ENCODE measurements at regions not wholly inside any gene's neighbourhood (a gene's known extent, or its start where the extent isn't known, plus 50 kb on each side); places are given as distances from the start of the nearest gene placed in this dataset.

DNA sequence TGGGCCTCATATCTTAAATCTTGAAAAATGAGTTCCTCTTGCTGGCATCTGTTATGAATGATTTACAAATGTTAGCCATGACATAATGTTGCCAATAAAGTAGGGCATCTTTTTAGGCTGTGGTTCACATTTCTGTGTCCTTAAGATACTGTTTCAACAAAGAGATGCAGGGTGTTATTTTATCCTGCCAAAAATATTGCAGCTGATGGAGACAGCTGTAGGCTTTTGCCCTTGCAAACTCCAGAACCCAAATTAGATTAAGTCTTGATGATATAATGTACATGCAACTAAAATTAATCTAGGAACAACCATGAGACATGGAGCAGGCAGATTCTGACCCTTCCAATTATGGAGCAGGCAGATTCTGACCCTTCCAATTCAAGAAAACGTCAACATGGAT, 228.2 kb upstream of the GRIN3A start:
- no peaks in the 10 kb centered on the region for H3K27me3 ChIP-seq (ENCODE audit: insufficient read depth)
- ChIA-PET CTCF (interaction anchor here (0.7 to 1.2 kb wide), 2 partner anchors 11 to 17 kb away, joined by 3 read pairs; no protein-coding TSS in a partner anchor), POLR2A (no interaction called here)
- no peak overlapping the region for H3K9ac ChIP-seq
- DNase-seq = no peak
- H3K4me2 ChIP-seq = no peak overlapping the region
- no peaks in the 10 kb centered on the region for H3K9me2 ChIP-seq
- H2AFZ ChIP-seq (ENCODE audit: low read depth) = no peak overlapping the region
- H3K4me1 ChIP-seq (ENCODE audit: control insufficient read depth in 1 of 2, insufficient read depth in 2 of 2, low read depth in 1 of 2, low read length in 1 of 2) = no peaks in the 10 kb centered on the region
- no peak overlapping the region for H3K27ac ChIP-seq (ENCODE audit: low read depth in 2 of 2, low read length in 1 of 2)
- no peaks in the 10 kb centered on the region for H4K20me1 ChIP-seq (ENCODE audit: insufficient read depth)
- H3K4me3 ChIP-seq (ENCODE audit: low read depth in 2 of 2, low read length in 1 of 2) = no peak overlapping the region
- TF ChIP-seq GABPA (IDR thresholded peaks at IDR 0.05; ENCODE audit: low read depth) (no peak), TAF1 (IDR thresholded peaks at IDR 0.05; ENCODE audit: borderline replicate concordance, low read depth, low read length) (no peak), TCF12 (IDR thresholded peaks at IDR 0.05) (no peak), YY1 (IDR thresholded peaks at IDR 0.05; ENCODE audit: low read depth) (no peak), MEF2A (IDR thresholded peaks at IDR 0.05; ENCODE audit: borderline replicate concordance, low read depth) (no peak), NFIC (IDR thresholded peaks at IDR 0.05; ENCODE audit: borderline replicate concordance) (no peak), FOSL2 (IDR thresholded peaks at IDR 0.05; ENCODE audit: borderline replicate concordance, low read depth) (no peak), CHD2 (IDR thresholded peaks at IDR 0.05; ENCODE audit: low read length, partially characterized antibody) (no peak)
- TF ChIP-seq, protein P1, sequence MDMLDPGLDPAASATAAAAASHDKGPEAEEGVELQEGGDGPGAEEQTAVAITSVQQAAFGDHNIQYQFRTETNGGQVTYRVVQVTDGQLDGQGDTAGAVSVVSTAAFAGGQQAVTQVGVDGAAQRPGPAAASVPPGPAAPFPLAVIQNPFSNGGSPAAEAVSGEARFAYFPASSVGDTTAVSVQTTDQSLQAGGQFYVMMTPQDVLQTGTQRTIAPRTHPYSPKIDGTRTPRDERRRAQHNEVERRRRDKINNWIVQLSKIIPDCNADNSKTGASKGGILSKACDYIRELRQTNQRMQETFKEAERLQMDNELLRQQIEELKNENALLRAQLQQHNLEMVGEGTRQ (IDR thresholded peaks at IDR 0.05; ENCODE audit: borderline replicate concordance, low read depth, low read length) = no peak
- TF ChIP-seq, protein P2, sequence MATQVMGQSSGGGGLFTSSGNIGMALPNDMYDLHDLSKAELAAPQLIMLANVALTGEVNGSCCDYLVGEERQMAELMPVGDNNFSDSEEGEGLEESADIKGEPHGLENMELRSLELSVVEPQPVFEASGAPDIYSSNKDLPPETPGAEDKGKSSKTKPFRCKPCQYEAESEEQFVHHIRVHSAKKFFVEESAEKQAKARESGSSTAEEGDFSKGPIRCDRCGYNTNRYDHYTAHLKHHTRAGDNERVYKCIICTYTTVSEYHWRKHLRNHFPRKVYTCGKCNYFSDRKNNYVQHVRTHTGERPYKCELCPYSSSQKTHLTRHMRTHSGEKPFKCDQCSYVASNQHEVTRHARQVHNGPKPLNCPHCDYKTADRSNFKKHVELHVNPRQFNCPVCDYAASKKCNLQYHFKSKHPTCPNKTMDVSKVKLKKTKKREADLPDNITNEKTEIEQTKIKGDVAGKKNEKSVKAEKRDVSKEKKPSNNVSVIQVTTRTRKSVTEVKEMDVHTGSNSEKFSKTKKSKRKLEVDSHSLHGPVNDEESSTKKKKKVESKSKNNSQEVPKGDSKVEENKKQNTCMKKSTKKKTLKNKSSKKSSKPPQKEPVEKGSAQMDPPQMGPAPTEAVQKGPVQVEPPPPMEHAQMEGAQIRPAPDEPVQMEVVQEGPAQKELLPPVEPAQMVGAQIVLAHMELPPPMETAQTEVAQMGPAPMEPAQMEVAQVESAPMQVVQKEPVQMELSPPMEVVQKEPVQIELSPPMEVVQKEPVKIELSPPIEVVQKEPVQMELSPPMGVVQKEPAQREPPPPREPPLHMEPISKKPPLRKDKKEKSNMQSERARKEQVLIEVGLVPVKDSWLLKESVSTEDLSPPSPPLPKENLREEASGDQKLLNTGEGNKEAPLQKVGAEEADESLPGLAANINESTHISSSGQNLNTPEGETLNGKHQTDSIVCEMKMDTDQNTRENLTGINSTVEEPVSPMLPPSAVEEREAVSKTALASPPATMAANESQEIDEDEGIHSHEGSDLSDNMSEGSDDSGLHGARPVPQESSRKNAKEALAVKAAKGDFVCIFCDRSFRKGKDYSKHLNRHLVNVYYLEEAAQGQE (IDR thresholded peaks at IDR 0.05; ENCODE audit: low read depth, low read length) = no peak
- TF ChIP-seq, protein P3, sequence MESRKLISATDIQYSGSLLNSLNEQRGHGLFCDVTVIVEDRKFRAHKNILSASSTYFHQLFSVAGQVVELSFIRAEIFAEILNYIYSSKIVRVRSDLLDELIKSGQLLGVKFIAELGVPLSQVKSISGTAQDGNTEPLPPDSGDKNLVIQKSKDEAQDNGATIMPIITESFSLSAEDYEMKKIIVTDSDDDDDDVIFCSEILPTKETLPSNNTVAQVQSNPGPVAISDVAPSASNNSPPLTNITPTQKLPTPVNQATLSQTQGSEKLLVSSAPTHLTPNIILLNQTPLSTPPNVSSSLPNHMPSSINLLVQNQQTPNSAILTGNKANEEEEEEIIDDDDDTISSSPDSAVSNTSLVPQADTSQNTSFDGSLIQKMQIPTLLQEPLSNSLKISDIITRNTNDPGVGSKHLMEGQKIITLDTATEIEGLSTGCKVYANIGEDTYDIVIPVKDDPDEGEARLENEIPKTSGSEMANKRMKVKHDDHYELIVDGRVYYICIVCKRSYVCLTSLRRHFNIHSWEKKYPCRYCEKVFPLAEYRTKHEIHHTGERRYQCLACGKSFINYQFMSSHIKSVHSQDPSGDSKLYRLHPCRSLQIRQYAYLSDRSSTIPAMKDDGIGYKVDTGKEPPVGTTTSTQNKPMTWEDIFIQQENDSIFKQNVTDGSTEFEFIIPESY (IDR thresholded peaks at IDR 0.05; ENCODE audit: borderline replicate concordance, low read depth) = no peak
- no peaks in the 10 kb centered on the region for H3F3A ChIP-seq (replicated peaks; ENCODE audit: insufficient read depth)
- WGBS (ENCODE audit: low lambda C conversion rate) = 0% methylated on average over 1 of the region's 1 CpG
- no peaks in the 10 kb centered on the region for H3K79me2 ChIP-seq (ENCODE audit: insufficient read depth)
- no peaks in the 10 kb centered on the region for H3K36me3 ChIP-seq (replicated peaks in 1 of 2; ENCODE audit: control insufficient read depth in 1 of 2, insufficient read depth in 2 of 2, low read length in 1 of 2)
- H3K9me3 ChIP-seq = 0 out of 2 replicates have a peak, but pooled peaks cover 2% of the 10 kb centered on the region

DNA sequence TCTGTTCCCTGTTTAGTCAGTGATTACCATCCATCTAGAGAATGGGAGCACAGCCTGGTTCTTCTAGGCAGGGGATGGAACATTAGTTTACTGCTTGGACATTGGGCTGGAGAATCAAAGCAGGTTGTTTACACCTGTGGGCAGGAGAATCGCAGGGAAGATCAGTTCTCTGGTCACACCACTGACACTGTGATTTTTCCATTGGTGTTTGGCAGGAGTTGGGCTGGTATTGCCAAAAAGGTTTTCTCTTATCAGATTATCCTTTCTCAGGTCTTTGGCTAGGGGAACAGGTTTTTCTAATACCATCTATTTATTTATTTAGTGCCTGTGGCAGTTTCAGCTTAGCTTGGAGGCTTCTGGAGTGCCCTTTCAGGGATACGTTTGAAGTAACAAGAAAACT, 219.3 kb upstream of the GRIN3A start:
- CTCF ChIA-PET = interaction anchor here (1.2 kb wide), 1 partner anchor 13 kb away, joined by 3 read pairs; no protein-coding TSS in a partner anchor
- TF ChIP-seq FOXJ3 (CRISPR knock-in tag; IDR thresholded peaks at IDR 0.05) (no peak), MXI1 (IDR thresholded peaks at IDR 0.05; ENCODE audit: low read depth, low read length) (no peak), MEF2A (IDR thresholded peaks at IDR 0.05; ENCODE audit: borderline replicate concordance, low read depth) (no peak), RAD21 (IDR thresholded peaks at IDR 0.05; ENCODE audit: low read length) (no peak), RXRA (IDR thresholded peaks at IDR 0.05; ENCODE audit: borderline replicate concordance, low read depth) (no peak), SIN3A (IDR thresholded peaks at IDR 0.05; ENCODE audit: borderline replicate concordance, low read depth, low read length) (no peak)
- TF ChIP-seq, protein P4, sequence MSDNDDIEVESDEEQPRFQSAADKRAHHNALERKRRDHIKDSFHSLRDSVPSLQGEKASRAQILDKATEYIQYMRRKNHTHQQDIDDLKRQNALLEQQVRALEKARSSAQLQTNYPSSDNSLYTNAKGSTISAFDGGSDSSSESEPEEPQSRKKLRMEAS (IDR thresholded peaks at IDR 0.05; ENCODE audit: low read depth) = no peak
- TF ChIP-seq, protein P3 (IDR thresholded peaks at IDR 0.05; ENCODE audit: borderline replicate concordance, low read depth) = no peak

More for the DNA sequence above, 219.3 kb upstream of the GRIN3A start:
- H3K4me1 ChIP-seq (ENCODE audit: control insufficient read depth in 1 of 2, insufficient read depth in 2 of 2, low read depth in 1 of 2, low read length in 1 of 2) = no peaks in the 10 kb centered on the region
- no peak overlapping the region for H3K9ac ChIP-seq
- no peaks in the 10 kb centered on the region for H3K36me3 ChIP-seq (replicated peaks in 1 of 2; ENCODE audit: control insufficient read depth in 1 of 2, insufficient read depth in 2 of 2, low read length in 1 of 2)
- no peaks in the 10 kb centered on the region for H3K79me2 ChIP-seq (ENCODE audit: insufficient read depth)
- H2AFZ ChIP-seq (ENCODE audit: low read depth) = no peak overlapping the region
- H3K4me2 ChIP-seq = no peak overlapping the region
- H3K9me2 ChIP-seq = no peaks in the 10 kb centered on the region
- POLR2A ChIA-PET = no interaction called here
- H4K20me1 ChIP-seq (ENCODE audit: insufficient read depth) = no peaks in the 10 kb centered on the region
- H3K4me3 ChIP-seq (ENCODE audit: low read depth in 2 of 2, low read length in 1 of 2) = no peak overlapping the region
- DNase-seq = no peak
- no peaks in the 10 kb centered on the region for H3F3A ChIP-seq (replicated peaks; ENCODE audit: insufficient read depth)
- 0 out of 2 replicates have a peak, but pooled peaks cover 3% of the 10 kb centered on the region for H3K9me3 ChIP-seq
- H3K27ac ChIP-seq (ENCODE audit: low read depth in 2 of 2, low read length in 1 of 2) = no peak overlapping the region
- no peaks in the 10 kb centered on the region for H3K27me3 ChIP-seq (ENCODE audit: insufficient read depth)
- 4% methylated on average over 2 of the region's 2 CpGs for WGBS (ENCODE audit: low lambda C conversion rate)
